ENCODE measurements at regions not wholly inside any gene's neighbourhood (a gene's known extent, or its start where the extent isn't known, plus 50 kb on each side); places are given as distances from the start of the nearest gene placed in this dataset.

DNA sequence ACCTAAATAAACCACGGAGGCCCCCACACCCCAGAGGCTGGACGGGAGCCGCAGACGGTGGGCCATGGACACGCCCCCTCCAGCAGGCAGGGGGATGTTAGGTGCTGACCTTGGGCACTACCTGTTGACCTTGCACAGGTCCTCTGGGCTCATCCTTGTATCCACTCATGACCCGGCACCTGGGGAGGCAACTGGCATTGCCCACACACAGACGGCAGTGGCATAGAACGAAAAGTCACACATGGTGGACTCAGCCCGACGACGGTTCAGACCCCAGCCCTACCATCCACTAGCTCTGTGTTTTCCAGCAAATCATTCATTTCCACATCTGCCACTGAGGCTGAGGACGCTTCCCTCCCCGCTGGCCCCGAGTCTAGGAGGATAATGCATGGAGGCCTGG, 247.7 kb upstream of the PPP2R2D start:
- intact Hi-C loops (cut with DNase I; ENCODE audit: low total_unique reads): no loop called here
- no peaks in the 10 kb centered on the region for H3K36me3 ChIP-seq (ENCODE audit: low read depth, missing control alignments)
- DNase-seq: peak; percentile 7
- H3K9me3 ChIP-seq: no peaks in the 10 kb centered on the region
- WGBS, 2 donors: 46 to 57% methylated on average over 13 to 14 of the region's 14 CpGs
- no peaks in the 10 kb centered on the region for H3K27me3 ChIP-seq
- no peak overlapping the region for H3K27ac ChIP-seq
- peaks cover 3% of the 10 kb centered on the region for H3K4me1 ChIP-seq
- TF ChIP-seq, protein P1, sequence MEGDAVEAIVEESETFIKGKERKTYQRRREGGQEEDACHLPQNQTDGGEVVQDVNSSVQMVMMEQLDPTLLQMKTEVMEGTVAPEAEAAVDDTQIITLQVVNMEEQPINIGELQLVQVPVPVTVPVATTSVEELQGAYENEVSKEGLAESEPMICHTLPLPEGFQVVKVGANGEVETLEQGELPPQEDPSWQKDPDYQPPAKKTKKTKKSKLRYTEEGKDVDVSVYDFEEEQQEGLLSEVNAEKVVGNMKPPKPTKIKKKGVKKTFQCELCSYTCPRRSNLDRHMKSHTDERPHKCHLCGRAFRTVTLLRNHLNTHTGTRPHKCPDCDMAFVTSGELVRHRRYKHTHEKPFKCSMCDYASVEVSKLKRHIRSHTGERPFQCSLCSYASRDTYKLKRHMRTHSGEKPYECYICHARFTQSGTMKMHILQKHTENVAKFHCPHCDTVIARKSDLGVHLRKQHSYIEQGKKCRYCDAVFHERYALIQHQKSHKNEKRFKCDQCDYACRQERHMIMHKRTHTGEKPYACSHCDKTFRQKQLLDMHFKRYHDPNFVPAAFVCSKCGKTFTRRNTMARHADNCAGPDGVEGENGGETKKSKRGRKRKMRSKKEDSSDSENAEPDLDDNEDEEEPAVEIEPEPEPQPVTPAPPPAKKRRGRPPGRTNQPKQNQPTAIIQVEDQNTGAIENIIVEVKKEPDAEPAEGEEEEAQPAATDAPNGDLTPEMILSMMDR (IDR thresholded peaks at IDR 0.05): no peak
- TF ChIP-seq POLR2A (IDR thresholded peaks at IDR 0.05): no peak
- no peak overlapping the region for H3K4me3 ChIP-seq

GRCh38 chr10:131653554-131654470, 247.0 kb upstream of the PPP2R2D start:
- intact Hi-C loops (cut with DNase I; ENCODE audit: low total_unique reads): no loop called here
- no peaks in the 10 kb centered on the region for H3K9me3 ChIP-seq
- peak; percentile 5 for DNase-seq
- TF ChIP-seq, protein P1 (IDR thresholded peaks at IDR 0.05): no peak
- no peak for TF ChIP-seq POLR2A (IDR thresholded peaks at IDR 0.05)
- no peak overlapping the region for H3K4me3 ChIP-seq
- no peaks in the 10 kb centered on the region for H3K27me3 ChIP-seq
- H3K27ac ChIP-seq: no peak overlapping the region
- no peaks in the 10 kb centered on the region for H3K36me3 ChIP-seq (ENCODE audit: low read depth, missing control alignments)
- H3K4me1 ChIP-seq: peaks cover 3% of the 10 kb centered on the region
- WGBS, 2 donors: 70 to 73% methylated on average over 7 to 13 of the region's 13 CpGs

- H3K4me1 ChIP-seq: peaks cover 3% of the 10 kb centered on the region
- TF ChIP-seq POLR2A (IDR thresholded peaks at IDR 0.05): no peak
- TF ChIP-seq, protein P1 (IDR thresholded peaks at IDR 0.05): no peak
- no peak overlapping the region for H3K27ac ChIP-seq
- no peaks in the 10 kb centered on the region for H3K9me3 ChIP-seq
- H3K27me3 ChIP-seq: no peaks in the 10 kb centered on the region
- H3K4me3 ChIP-seq: no peak overlapping the region
- peak; percentile 9 for DNase-seq
- 92 to 94% methylated on average over 3 to 21 of the region's 21 CpGs for WGBS, 2 donors
- intact Hi-C loops (cut with DNase I; ENCODE audit: low total_unique reads): no loop called here
- no peaks in the 10 kb centered on the region for H3K36me3 ChIP-seq (ENCODE audit: low read depth, missing control alignments)
These were observed 246.2 kb upstream of the PPP2R2D start for GRCh38 chr10:131654471-131655087.

GRCh38 chr10:131655101-131655849, 245.5 kb upstream of the PPP2R2D start:
- Histone ChIP-seq H3K4me1 (peaks cover 3% of the 10 kb centered on the region), H3K27ac (no peak overlapping the region), H3K4me3 (no peak overlapping the region), H3K27me3 (no peaks in the 10 kb centered on the region), H3K36me3 (ENCODE audit: low read depth, missing control alignments) (no peaks in the 10 kb centered on the region), H3K9me3 (no peaks in the 10 kb centered on the region)
- peak; percentile 12 for DNase-seq
- WGBS, 2 donors: 80 to 90% methylated on average over 13 to 16 of the region's 16 CpGs
- intact Hi-C loops (cut with DNase I; ENCODE audit: low total_unique reads): no loop called here
- TF ChIP-seq, protein P1 (IDR thresholded peaks at IDR 0.05): no peak
- TF ChIP-seq POLR2A (IDR thresholded peaks at IDR 0.05): no peak

Measured in testis (tissue), 2 donors.